Mammary epithelial cell (primary cell): ENCODE measurements at regions not wholly inside any gene's neighbourhood (a gene's known extent, or its start where the extent isn't known, plus 50 kb on each side); places are given as distances from the start of the nearest gene placed in this dataset.

Experiments used
- EZH2 ChIP-seq: IDR thresholded peaks from 2 replicates; pipeline ENCODE4 v1.6.1; 2012; ENCODE audit warnings: low read length, inconsistent platforms, borderline replicate concordance
- TF ChIP-seq, protein P1 (sequence below), 2 donors: IDR thresholded peaks in 1 of 2; conservative IDR thresholded peaks in 1 of 2; 2 replicates each; pipeline ENCODE4 v1.5.1; 2011 to 2012; ENCODE audit warnings: inconsistent platforms in 2 of 2, low read length in 2 of 2, mild to moderate bottlenecking in 2 of 2, control low read depth in 1 of 2, low read depth in 1 of 2; ENCODE audit not compliant: insufficient read depth in 1 of 2; ENCODE audit errors: extremely low read depth in 1 of 2

GRCh38 chr18:78607221-78607620, 372.4 kb upstream of the SALL3 start:
- TF ChIP-seq, protein P1, sequence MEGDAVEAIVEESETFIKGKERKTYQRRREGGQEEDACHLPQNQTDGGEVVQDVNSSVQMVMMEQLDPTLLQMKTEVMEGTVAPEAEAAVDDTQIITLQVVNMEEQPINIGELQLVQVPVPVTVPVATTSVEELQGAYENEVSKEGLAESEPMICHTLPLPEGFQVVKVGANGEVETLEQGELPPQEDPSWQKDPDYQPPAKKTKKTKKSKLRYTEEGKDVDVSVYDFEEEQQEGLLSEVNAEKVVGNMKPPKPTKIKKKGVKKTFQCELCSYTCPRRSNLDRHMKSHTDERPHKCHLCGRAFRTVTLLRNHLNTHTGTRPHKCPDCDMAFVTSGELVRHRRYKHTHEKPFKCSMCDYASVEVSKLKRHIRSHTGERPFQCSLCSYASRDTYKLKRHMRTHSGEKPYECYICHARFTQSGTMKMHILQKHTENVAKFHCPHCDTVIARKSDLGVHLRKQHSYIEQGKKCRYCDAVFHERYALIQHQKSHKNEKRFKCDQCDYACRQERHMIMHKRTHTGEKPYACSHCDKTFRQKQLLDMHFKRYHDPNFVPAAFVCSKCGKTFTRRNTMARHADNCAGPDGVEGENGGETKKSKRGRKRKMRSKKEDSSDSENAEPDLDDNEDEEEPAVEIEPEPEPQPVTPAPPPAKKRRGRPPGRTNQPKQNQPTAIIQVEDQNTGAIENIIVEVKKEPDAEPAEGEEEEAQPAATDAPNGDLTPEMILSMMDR (conservative IDR thresholded peaks at IDR 0.05 in 1 of 2, IDR thresholded peaks at IDR 0.05 in 1 of 2; ENCODE audit: extremely low read depth in 1 of 2, insufficient read depth in 1 of 2, low read depth in 1 of 2, low read length in 2 of 2), result no peak
- TF ChIP-seq EZH2, result no peak
